SU-DHL-6 (cell line): ENCODE measurements at regions not wholly inside any gene's neighbourhood (a gene's known extent, or its start where the extent isn't known, plus 50 kb on each side); places are given as distances from the start of the nearest gene placed in this dataset.
"Not testable (repeated sequence)": the region's sequence is repeated elsewhere in the genome, so short reads cannot be mapped to it uniquely, and the experiment has no call there.

Source experiments
- CTCF ChIP-seq: fragments of 200-600 bp; sonication (generic); IDR thresholded peaks from one replicate; pipeline ENCODE4 v1.5.1; 2017; ENCODE audit warnings: antibody characterized with exemption, mild to moderate bottlenecking, low read length, moderate library complexity; ENCODE audit not compliant: insufficient read depth, poor library complexity, severe bottlenecking
- EZH2phosphoT487 ChIP-seq: fragments of 200-600 bp; sonication (generic), shearing (Covaris generic); conservative IDR thresholded peaks from 2 replicates; pipeline ENCODE4 v1.6.1; 2018; ENCODE audit warnings: mild to moderate bottlenecking, antibody characterized with exemption, low read length, moderate library complexity, mixed read lengths

GRCh38 chr7:39791035-39791434 is 159.0 kb upstream of the CDK13 start:
- TF ChIP-seq CTCF, EZH2phosphoT487: not testable (repeated sequence)
